Ishikawa (cell line): ENCODE measurements at regions not wholly inside any gene's neighbourhood (a gene's known extent, or its start where the extent isn't known, plus 50 kb on each side); places are given as distances from the start of the nearest gene placed in this dataset.

Experiments
- CEBPB ChIP-seq: IDR thresholded peaks from 2 replicates; pipeline ENCODE4 v1.6.1; 2012
- EP300 ChIP-seq: IDR thresholded peaks from 2 replicates; pipeline ENCODE4 v1.6.1; 2012; ENCODE audit warnings: borderline replicate concordance
- RAD21 ChIP-seq: IDR thresholded peaks from 2 replicates; pipeline ENCODE4 v1.6.1; 2012; ENCODE audit warnings: low read depth
- YY1 ChIP-seq: IDR thresholded peaks from 2 replicates; pipeline ENCODE4 v1.6.1; 2012; ENCODE audit warnings: low read depth
- ZBTB7A ChIP-seq: IDR thresholded peaks from 2 replicates; pipeline ENCODE4 v1.6.1; 2012; ENCODE audit warnings: low read depth
- TF ChIP-seq, protein P1 (sequence below): IDR thresholded peaks from 2 replicates; pipeline ENCODE4 v1.6.1; 2012

DNA sequence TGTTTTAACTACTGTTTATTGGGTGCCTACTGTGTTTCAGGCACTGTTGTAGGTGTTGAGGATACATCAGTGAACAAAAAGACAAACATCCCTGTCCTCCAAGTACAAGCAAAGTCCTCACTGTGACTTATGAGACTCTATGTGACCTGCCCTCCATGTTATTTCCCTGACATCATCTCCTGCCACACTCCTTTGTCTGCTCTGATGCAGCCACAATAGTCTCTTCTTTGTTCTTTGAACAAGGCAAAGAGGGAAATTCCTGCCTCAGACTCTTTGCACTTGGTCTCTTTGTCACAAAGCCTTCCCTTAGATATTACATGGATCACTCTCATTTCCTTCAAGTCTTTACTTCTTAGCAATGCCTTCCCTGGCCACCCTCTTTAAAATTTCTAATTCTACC lies 240.1 kb upstream of the SRRM4 start:
- TF ChIP-seq RAD21: no peak
- TF ChIP-seq, protein P1, sequence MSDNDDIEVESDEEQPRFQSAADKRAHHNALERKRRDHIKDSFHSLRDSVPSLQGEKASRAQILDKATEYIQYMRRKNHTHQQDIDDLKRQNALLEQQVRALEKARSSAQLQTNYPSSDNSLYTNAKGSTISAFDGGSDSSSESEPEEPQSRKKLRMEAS: no peak
- TF ChIP-seq EP300: no peak
- TF ChIP-seq YY1: no peak
- TF ChIP-seq CEBPB: no peak
- TF ChIP-seq ZBTB7A: no peak
